ENCODE measurements at regions not wholly inside any gene's neighbourhood (a gene's known extent, or its start where the extent isn't known, plus 50 kb on each side); places are given as distances from the start of the nearest gene placed in this dataset.

GRCh38 chr6:93496548-93496947 is 77.2 kb upstream of the EPHA7 start:
- TF ChIP-seq CTCF (conservative IDR thresholded peaks at IDR 0.05 in 1 of 2, IDR thresholded peaks at IDR 0.05 in 1 of 2; ENCODE audit: low read depth in 1 of 2, low read length in 2 of 2) (no peak), EZH2 (IDR thresholded peaks at IDR 0.05; ENCODE audit: low read length, missing control alignments) (no peak)
